WTC11 (cell line): ENCODE measurements at regions not wholly inside any gene's neighbourhood (a gene's known extent, or its start where the extent isn't known, plus 50 kb on each side); places are given as distances from the start of the nearest gene placed in this dataset.

Experiments
- ATAC-seq: fragments of 200-7000 bp; cut with Tn5 transposase; 2 replicates; pipeline ENCODE4 v1.10.0; 2021; ENCODE audit warnings: mild to moderate bottlenecking, moderate library complexity
- CTCF ChIA-PET: fragments of 300-600 bp; sonication (Branson Sonifier 250); formaldehyde crosslinking; loops from one replicate; lab custom pipeline; 2021; ENCODE audit warnings: antibody characterized with exemption; lab: Charles Lee
- POLR2A ChIA-PET: fragments of 350-600 bp; sonication (Branson Sonifier 250); formaldehyde crosslinking; loops from one replicate; lab custom pipeline; 2021; ENCODE audit warnings: antibody characterized with exemption; lab: Charles Lee
- DNase-seq: peaks from one replicate; pipeline ENCODE4 v3.0.0; 2021; ENCODE audit warnings: low spot score
- H3K27ac Mint-ChIP-seq: 2 replicates; pipeline ENCODE4 v1.8.0; 2021; ENCODE audit warnings: mixed read lengths
- H3K27me3 Mint-ChIP-seq: 2 replicates; pipeline ENCODE4 v1.8.0; 2021; ENCODE audit warnings: low read depth, mild to moderate bottlenecking, moderate library complexity, mixed read lengths
- H3K36me3 Mint-ChIP-seq: 2 replicates; pipeline ENCODE4 v1.8.0; 2021; ENCODE audit warnings: mixed read lengths
- H3K4me1 Mint-ChIP-seq: 2 replicates; pipeline ENCODE4 v1.8.0; 2022; ENCODE audit warnings: mixed read lengths
- H3K4me3 Mint-ChIP-seq: 2 replicates; pipeline ENCODE4 v1.8.0; 2021; ENCODE audit warnings: mild to moderate bottlenecking, moderate library complexity, mixed read lengths
- H3K9me3 Mint-ChIP-seq: 2 replicates; pipeline ENCODE4 v1.8.0; 2021; ENCODE audit warnings: mixed read lengths
- ATF3 ChIP-seq: sonication (generic); formaldehyde crosslinking; conservative IDR thresholded peaks from 2 replicates; pipeline ENCODE4 v1.8.1; 2022; ENCODE audit warnings: mild to moderate bottlenecking, missing genetic modification reagents
- CREM ChIP-seq: sonication (generic); formaldehyde crosslinking; IDR thresholded peaks from 2 replicates; pipeline ENCODE4 v1.8.1; 2022; ENCODE audit warnings: mild to moderate bottlenecking, missing genetic modification reagents, moderate library complexity
- CTCF ChIP-seq: fragments of 200-600 bp; IDR thresholded peaks from 2 replicates; pipeline ENCODE4 v1.8.0; 2022; ENCODE audit warnings: antibody characterized with exemption
- E2F1 ChIP-seq: sonication (generic); formaldehyde crosslinking; IDR thresholded peaks from 2 replicates; pipeline ENCODE4 v1.8.0; 2022; ENCODE audit warnings: mild to moderate bottlenecking, missing genetic modification reagents
- EMX1 ChIP-seq: fragments of 250-450 bp; sonication (Bioruptor Pico); IDR thresholded peaks from 2 replicates; pipeline ENCODE4 v1.8.0; 2021; ENCODE audit warnings: mild to moderate bottlenecking
- FOXP1 ChIP-seq: sonication (generic); formaldehyde crosslinking; IDR thresholded peaks from 2 replicates; pipeline ENCODE4 v1.8.0; 2022; ENCODE audit warnings: missing genetic modification reagents, mild to moderate bottlenecking, moderate library complexity, borderline replicate concordance
- MLX ChIP-seq: sonication (generic); formaldehyde crosslinking; IDR thresholded peaks from 2 replicates; pipeline ENCODE4 v1.8.1; 2023; ENCODE audit warnings: mild to moderate bottlenecking, missing genetic modification reagents, moderate library complexity
- MYBL2 ChIP-seq: sonication (generic); formaldehyde crosslinking; IDR thresholded peaks from 2 replicates; pipeline ENCODE4 v1.8.1; 2023; ENCODE audit warnings: mild to moderate bottlenecking, moderate library complexity, missing genetic modification reagents
- NR2C2 ChIP-seq: sonication (generic); formaldehyde crosslinking; IDR thresholded peaks from 2 replicates; pipeline ENCODE4 v1.8.0; 2022; ENCODE audit warnings: mild to moderate bottlenecking, missing genetic modification reagents
- PRDM15 ChIP-seq: sonication (generic); formaldehyde crosslinking; IDR thresholded peaks from 2 replicates; pipeline ENCODE4 v1.8.0; 2022; ENCODE audit warnings: missing genetic modification reagents
- RELA ChIP-seq: sonication (generic); formaldehyde crosslinking; IDR thresholded peaks from 2 replicates; pipeline ENCODE4 v1.8.1; 2022; ENCODE audit warnings: missing genetic modification reagents, mild to moderate bottlenecking, borderline replicate concordance
- SMAD3 ChIP-seq: sonication (generic); formaldehyde crosslinking; IDR thresholded peaks from 2 replicates; pipeline ENCODE4 v1.8.0; 2022; ENCODE audit warnings: missing genetic modification reagents, mild to moderate bottlenecking, borderline replicate concordance
- SMAD4 ChIP-seq: sonication (generic); formaldehyde crosslinking; IDR thresholded peaks from 2 replicates; pipeline ENCODE4 v1.8.0; 2022; ENCODE audit warnings: mild to moderate bottlenecking, missing genetic modification reagents
- ZNF425 ChIP-seq: fragments of 250-450 bp; sonication (Bioruptor Pico); conservative IDR thresholded peaks from 2 replicates; pipeline ENCODE4 v1.9.0; 2021; ENCODE audit warnings: mild to moderate bottlenecking
- ZNF671 ChIP-seq: fragments of 250-450 bp; sonication (Bioruptor Pico); IDR thresholded peaks from 2 replicates; pipeline ENCODE4 v1.8.0; 2021; ENCODE audit warnings: mild to moderate bottlenecking
- ZSCAN18 ChIP-seq: fragments of 250-450 bp; sonication (Bioruptor Pico); IDR thresholded peaks from 2 replicates; pipeline ENCODE4 v2.1.2; 2022; ENCODE audit warnings: mild to moderate bottlenecking, moderate library complexity

GRCh38 chr5:89127191-89127590 is 244.2 kb upstream of the MEF2C start:
- Mint-ChIP-seq H3K9me3 (no peaks in the 10 kb centered on the region), H3K4me1 (peaks cover 11% of the 10 kb centered on the region), H3K36me3 (no peaks in the 10 kb centered on the region), H3K4me3 (no peak overlapping the region), H3K27me3 (no peaks in the 10 kb centered on the region), H3K27ac (no peak overlapping the region)
- POLR2A ChIA-PET: no interaction called here
- CTCF ChIA-PET: no interaction called here
- ATAC-seq: no peak
- no peak for TF ChIP-seq MLX
- no peak for TF ChIP-seq FOXP1 (CRISPR knock-in tag)
- no peak for TF ChIP-seq CREM
- TF ChIP-seq SMAD3 (CRISPR knock-in tag): no peak
- TF ChIP-seq ZNF671 (CRISPR knock-in tag): no peak
- TF ChIP-seq, all 79 proteins: peak for 0
- DNase-seq: no peak

GRCh38 chr5:89125372-89125771 is 242.4 kb upstream of the MEF2C start:
- Mint-ChIP-seq H3K9me3 (no peaks in the 10 kb centered on the region), H3K27me3 (no peaks in the 10 kb centered on the region), H3K27ac (no peak overlapping the region), H3K4me1 (peaks cover 9% of the 10 kb centered on the region), H3K4me3 (no peak overlapping the region), H3K36me3 (no peaks in the 10 kb centered on the region)
- ATAC-seq (no peak), DNase-seq (no peak)
- ChIA-PET CTCF (no interaction called here), POLR2A (no interaction called here)
- TF ChIP-seq RELA (CRISPR knock-in tag) (no peak), EMX1 (CRISPR knock-in tag) (no peak), ZNF425 (CRISPR knock-in tag) (no peak), PRDM15 (no peak), ZSCAN18 (no peak), ATF3 (CRISPR knock-in tag) (no peak), SMAD4 (no peak), NR2C2 (CRISPR knock-in tag) (no peak), MYBL2 (CRISPR knock-in tag) (no peak), CTCF (no peak), E2F1 (CRISPR knock-in tag) (no peak)
